ENCODE measurements at regions not wholly inside any gene's neighbourhood (a gene's known extent, or its start where the extent isn't known, plus 50 kb on each side); places are given as distances from the start of the nearest gene placed in this dataset.

- H3K4me1 ChIP-seq = no peaks in the 10 kb centered on the region
- H3K36me3 ChIP-seq = no peaks in the 10 kb centered on the region
- intact Hi-C loops (cut with DNase I; ENCODE audit: low total_unique reads) = no loop called here
- H3K9me3 ChIP-seq = no peaks in the 10 kb centered on the region
- no peak overlapping the region for H3K27ac ChIP-seq
- TF ChIP-seq POLR2A (IDR thresholded peaks at IDR 0.05) = no peak
- TF ChIP-seq CTCF (IDR thresholded peaks at IDR 0.05) = no peak
- H3K4me3 ChIP-seq = no peak overlapping the region
- no peak for DNase-seq
- H3K27me3 ChIP-seq = no peaks in the 10 kb centered on the region
These were observed 226.1 kb upstream of the AR start for GRCh38 chrX:67317725-67318124.

- H3K9me3 ChIP-seq = no peaks in the 10 kb centered on the region
- no peak overlapping the region for H3K27ac ChIP-seq
- TF ChIP-seq POLR2A (IDR thresholded peaks at IDR 0.05) (no peak), CTCF (IDR thresholded peaks at IDR 0.05) (no peak)
- H3K4me3 ChIP-seq = no peak overlapping the region
- intact Hi-C loops (cut with DNase I; ENCODE audit: low total_unique reads) = no loop called here
- DNase-seq = no peak
- H3K36me3 ChIP-seq = no peaks in the 10 kb centered on the region
- H3K4me1 ChIP-seq = no peaks in the 10 kb centered on the region
- H3K27me3 ChIP-seq = no peaks in the 10 kb centered on the region
These were observed 215.3 kb upstream of the AR start for GRCh38 chrX:67328476-67328875.

GRCh38 chrX:67334323-67334722, 209.5 kb upstream of the AR start:
- Histone ChIP-seq H3K27me3 (no peaks in the 10 kb centered on the region), H3K4me3 (no peak overlapping the region), H3K36me3 (no peaks in the 10 kb centered on the region), H3K9me3 (no peaks in the 10 kb centered on the region), H3K27ac (no peak overlapping the region), H3K4me1 (no peaks in the 10 kb centered on the region)
- TF ChIP-seq CTCF (IDR thresholded peaks at IDR 0.05) (no peak), POLR2A (IDR thresholded peaks at IDR 0.05) (no peak)
- intact Hi-C loops (cut with DNase I; ENCODE audit: low total_unique reads) = no loop called here
- no peak for DNase-seq

GRCh38 chrX:67338262-67338661, 205.6 kb upstream of the AR start:
- no peaks in the 10 kb centered on the region for H3K27me3 ChIP-seq
- no peaks in the 10 kb centered on the region for H3K9me3 ChIP-seq
- DNase-seq = no peak
- TF ChIP-seq CTCF (IDR thresholded peaks at IDR 0.05) = no peak
- TF ChIP-seq POLR2A (IDR thresholded peaks at IDR 0.05) = no peak
- no peak overlapping the region for H3K4me3 ChIP-seq
- intact Hi-C loops (cut with DNase I; ENCODE audit: low total_unique reads) = no loop called here
- H3K36me3 ChIP-seq = no peaks in the 10 kb centered on the region
- no peak overlapping the region for H3K27ac ChIP-seq
- no peaks in the 10 kb centered on the region for H3K4me1 ChIP-seq

- no peak for TF ChIP-seq POLR2A (IDR thresholded peaks at IDR 0.05)
These were observed 201.7 kb upstream of the AR start for GRCh38 chrX:67342138-67342537.

GRCh38 chrX:67346225-67346624, 197.6 kb upstream of the AR start:
- Histone ChIP-seq H3K36me3 (no peaks in the 10 kb centered on the region), H3K4me3 (no peak overlapping the region), H3K27me3 (no peaks in the 10 kb centered on the region), H3K9me3 (no peaks in the 10 kb centered on the region), H3K27ac (no peak overlapping the region), H3K4me1 (no peaks in the 10 kb centered on the region)
- intact Hi-C loops (cut with DNase I; ENCODE audit: low total_unique reads) = no loop called here
- TF ChIP-seq POLR2A (IDR thresholded peaks at IDR 0.05) = no peak
- TF ChIP-seq CTCF (IDR thresholded peaks at IDR 0.05) = no peak
- DNase-seq = no peak

More at GRCh38 chrX:67342138-67342537, 201.7 kb upstream of the AR start:
- DNase-seq = no peak
- no peaks in the 10 kb centered on the region for H3K36me3 ChIP-seq
- no peaks in the 10 kb centered on the region for H3K9me3 ChIP-seq
- H3K4me3 ChIP-seq = no peak overlapping the region
- H3K27ac ChIP-seq = no peak overlapping the region
- intact Hi-C loops (cut with DNase I; ENCODE audit: low total_unique reads) = no loop called here
- H3K27me3 ChIP-seq = no peaks in the 10 kb centered on the region
- H3K4me1 ChIP-seq = no peaks in the 10 kb centered on the region

Measured in uterus (tissue), 3 donors.